ENCODE measurements at regions not wholly inside any gene's neighbourhood (a gene's known extent, or its start where the extent isn't known, plus 50 kb on each side); places are given as distances from the start of the nearest gene placed in this dataset.

DNA sequence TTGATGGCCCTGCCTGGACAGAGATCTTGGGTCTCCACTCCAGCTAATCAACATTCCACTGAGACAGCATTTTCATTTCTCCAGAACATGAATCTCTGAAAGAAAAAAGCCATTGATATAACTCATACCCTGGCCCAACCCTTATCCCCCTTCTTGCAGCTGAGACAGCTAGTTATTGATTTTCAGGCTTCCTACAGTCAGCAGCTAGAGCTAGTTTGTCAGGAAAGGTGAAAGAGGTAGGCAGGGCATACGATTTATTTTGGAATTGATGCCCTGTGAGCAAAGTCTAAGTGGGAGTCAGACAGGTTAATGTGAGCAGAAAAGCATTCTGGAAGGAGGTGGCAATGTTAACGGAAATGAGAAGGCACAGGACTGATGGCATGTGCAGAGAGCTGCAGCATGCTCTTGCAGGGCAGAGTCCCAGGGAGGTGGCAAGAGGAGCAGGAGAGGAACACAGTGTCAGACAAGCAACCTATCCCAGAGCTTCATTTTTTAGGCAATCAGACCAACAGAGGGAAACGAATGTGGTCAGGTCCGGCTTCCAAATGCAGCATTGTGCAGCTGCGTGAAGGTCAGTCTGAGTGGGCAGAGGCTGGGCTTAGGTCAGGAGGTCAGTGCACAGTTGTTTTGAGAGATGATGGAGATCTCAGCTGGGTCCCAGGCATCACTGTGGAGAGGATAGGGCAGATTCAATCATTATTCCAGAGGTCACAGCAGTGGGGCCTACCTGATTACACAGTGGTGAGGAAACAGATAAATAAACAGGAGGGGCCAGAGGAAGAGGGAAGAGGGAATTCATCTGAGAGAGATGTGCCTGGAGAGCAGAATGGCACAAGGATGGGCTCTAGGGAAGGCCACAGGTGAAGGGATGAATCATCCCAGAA lies 134.8 kb downstream of the CMPK2 start:
- no peak for DNase-seq (ENCODE audit: low spot score)

DNA sequence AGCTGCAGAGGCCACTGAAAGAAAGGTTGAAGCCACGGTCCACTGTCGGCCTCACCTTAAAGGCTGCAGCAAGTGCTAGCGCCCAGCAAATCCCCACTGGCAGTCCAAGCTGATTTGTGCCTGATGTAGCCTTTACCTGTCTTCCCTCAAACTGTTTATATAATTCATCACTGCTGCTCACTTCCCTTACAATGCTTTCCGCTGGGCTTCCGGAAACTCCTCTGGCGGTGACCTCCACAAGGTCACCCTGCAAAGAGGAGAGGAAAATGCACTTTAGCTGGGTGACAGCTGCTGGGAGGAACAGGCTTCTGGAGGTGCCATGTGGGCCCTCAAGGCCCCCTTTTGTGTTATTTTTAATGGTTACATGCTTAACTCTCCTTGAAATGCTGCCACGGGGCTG lies 126.2 kb downstream of the CMPK2 start:
- no peak for DNase-seq (ENCODE audit: low spot score)

DNA sequence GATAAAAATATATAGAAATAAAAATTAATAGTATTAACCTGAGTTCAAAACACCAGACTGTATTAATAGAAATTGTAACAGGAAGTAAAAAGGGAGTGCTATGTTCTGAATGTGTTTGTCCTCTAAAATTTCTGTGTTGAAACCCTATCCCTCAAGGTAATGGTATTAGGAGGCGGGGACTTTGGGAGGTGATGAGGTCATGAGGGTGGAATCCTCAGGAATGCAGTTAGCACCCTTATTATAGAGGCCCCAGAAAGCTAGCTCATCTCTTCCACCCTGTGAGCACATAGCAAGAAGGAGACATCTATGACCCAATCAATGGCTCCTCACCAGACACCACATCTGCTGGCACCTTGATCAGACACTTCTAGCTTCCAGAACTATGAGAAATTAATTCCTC lies 124.5 kb downstream of the CMPK2 start:
- DNase-seq (ENCODE audit: low spot score) = no peak

- no peak for DNase-seq (ENCODE audit: low spot score)
These were observed 121.7 kb downstream of the CMPK2 start for GRCh38 chr2:6744038-6744437.

- no peak for DNase-seq (ENCODE audit: low spot score)
These were observed 118.3 kb downstream of the CMPK2 start for GRCh38 chr2:6747433-6747832.

DNA sequence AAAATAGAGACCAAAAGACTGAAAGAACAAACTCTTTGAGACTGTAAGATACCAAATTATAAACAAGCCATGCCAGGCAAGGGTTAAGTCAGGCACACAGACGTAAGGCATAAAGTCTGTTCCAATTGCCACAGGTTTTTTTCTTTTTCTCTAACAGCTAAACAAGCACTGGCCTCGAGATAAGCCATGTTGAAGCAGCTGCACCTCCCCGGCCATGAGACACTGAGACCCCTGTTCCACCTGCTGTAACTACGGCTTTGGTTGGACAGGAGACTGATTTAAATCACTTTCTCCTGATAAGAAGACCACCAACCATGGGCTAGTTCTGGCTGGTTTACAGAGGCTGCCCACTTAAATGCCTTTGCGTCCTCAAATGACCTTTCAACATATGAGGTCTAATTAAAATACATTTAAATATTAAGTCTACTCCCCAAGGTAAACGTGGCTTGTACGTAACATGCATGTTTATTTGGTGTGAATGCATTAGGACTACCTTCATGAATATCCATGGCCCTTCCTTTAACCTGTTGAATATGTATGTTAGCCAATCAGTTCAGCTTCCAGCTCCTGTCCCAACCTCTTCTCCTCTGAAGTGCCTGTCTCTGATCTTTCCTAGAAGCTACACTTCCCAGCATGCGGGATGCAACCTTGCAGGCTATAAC lies 117.2 kb downstream of the CMPK2 start:
- DNase-seq (ENCODE audit: low spot score) = no peak

GRCh38 chr2:6749962-6750361 lies 115.7 kb downstream of the CMPK2 start:
- no peak for DNase-seq (ENCODE audit: low spot score)

DNA sequence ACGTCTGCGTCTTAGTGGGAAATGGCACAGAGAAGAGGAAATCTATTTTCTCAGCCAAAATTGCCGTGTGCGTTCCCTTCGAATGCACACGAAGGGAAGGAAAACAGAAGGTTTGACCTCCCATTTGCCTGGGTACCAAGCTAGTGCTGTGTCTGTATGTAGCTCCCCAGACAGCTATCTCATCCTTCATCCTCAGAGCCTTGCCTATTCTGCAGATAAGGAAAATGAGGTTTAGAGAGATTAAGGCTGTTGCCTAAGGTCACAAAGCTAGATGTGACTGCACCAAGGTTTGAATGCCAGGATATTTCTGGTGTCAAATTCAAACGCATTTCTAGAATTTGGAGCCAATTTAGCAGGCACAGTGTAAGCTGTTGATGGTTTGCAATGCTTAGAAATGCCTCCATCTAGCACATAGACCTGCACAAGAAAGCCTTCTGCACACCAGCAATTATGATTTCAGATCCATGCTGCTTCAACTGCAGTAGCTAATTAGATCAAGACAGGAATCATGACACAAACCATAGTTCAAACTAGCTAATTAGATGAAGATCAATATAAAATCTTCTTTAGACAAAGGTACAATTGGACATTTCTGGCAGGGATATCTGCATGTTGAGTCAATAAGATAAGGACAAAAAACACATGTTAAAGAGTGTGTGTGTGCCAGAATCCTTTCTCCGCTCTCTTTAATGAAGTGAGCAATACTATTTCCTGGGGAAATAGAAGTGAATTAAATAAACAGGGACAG lies 115.1 kb downstream of the CMPK2 start:
- no peak for DNase-seq (ENCODE audit: low spot score)

GRCh38 chr2:6754419-6754818 lies 111.3 kb downstream of the CMPK2 start:
- DNase-seq (ENCODE audit: low spot score) = no peak

GRCh38 chr2:6755456-6755855 lies 110.3 kb downstream of the CMPK2 start:
- no peak for DNase-seq (ENCODE audit: low spot score)

DNA sequence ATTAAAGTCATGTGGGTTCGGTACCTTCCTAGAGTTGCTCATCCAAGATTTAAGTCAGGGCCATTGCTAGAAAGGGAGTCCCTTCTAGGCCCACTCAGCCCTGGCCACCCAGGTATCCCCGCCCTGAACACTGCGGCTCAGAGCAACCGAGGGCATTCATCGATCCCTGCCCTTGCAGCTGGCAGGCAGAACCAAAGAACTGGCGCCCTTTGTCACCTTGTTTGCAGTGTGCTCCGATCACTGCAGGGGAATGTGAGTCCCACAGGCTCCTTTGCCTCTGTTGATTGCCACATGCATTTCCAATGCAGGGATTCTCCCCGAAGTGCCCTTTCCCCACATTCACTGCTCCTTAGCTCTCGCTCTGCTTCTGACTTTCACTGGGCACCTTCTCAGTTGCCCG lies 108.5 kb downstream of the CMPK2 start:
- no peak for DNase-seq (ENCODE audit: low spot score)

DNA sequence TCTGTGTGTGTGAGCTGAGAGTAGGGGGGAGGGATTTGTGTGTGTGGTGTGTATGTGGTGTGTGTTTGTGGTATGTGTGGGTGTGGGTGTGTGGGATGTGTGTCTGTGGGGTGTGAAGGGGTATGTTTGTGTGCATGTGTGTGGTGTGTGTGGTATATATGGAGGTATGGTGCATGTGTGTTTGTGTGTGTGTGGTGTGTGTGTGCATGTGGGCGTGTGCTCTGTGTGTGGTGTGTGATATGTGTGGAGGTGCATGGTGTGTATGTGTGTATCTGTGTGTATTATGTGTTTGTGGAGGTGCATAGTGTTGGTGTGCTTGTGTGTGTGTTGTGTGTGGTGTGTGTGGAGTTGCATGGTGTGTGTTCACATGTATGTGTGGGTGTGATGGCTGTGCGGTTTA lies 106.0 kb downstream of the CMPK2 start:
- no peak for DNase-seq (ENCODE audit: low spot score)

GRCh38 chr2:6760132-6760531 lies 105.6 kb downstream of the CMPK2 start:
- DNase-seq (ENCODE audit: low spot score) = no peak

- no peak for DNase-seq (ENCODE audit: low spot score)
These were observed 100.6 kb downstream of the CMPK2 start for GRCh38 chr2:6764968-6765723.

DNA sequence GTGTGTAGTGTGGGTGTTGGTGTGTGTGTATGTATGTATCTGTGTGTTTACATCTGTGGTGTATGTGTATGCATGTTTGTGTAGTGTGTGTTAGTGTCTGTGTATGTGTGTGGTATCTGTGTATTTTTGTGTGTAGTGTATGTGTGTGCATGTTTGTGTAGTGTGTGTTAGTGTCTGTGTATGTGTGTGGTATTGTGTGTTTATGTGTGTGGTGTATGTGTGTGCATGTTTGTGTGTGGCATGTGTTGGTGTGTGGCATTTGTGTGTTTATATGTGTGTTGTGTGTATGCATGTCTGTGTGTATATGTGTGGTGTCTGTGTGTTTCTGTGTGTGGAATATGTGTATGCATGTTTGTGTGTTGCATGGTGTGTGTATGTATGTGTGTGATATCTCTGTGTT lies 96.4 kb downstream of the CMPK2 start:
- no peak for DNase-seq (ENCODE audit: low spot score)

DNA sequence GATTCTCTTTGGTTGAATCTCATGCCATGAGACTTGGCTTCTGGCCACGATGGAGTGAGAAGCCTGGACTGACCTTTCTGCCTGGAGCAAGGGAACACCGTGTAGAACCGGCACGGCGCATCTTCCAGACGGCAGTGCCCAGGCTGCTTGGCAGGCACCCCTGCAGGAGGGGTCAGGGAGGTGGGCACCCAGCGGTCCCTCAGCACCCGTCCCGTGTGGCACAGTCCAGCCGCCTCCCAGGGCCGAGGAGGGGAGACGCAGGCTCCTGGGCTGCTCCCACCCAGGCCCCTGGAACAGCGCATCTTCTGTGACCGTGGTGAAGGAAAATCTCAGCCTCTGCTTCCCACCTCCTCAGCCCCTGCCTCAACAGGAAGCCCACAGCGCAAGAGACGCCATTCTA lies 95.7 kb downstream of the CMPK2 start:
- DNase-seq (ENCODE audit: low spot score) = no peak

DNA sequence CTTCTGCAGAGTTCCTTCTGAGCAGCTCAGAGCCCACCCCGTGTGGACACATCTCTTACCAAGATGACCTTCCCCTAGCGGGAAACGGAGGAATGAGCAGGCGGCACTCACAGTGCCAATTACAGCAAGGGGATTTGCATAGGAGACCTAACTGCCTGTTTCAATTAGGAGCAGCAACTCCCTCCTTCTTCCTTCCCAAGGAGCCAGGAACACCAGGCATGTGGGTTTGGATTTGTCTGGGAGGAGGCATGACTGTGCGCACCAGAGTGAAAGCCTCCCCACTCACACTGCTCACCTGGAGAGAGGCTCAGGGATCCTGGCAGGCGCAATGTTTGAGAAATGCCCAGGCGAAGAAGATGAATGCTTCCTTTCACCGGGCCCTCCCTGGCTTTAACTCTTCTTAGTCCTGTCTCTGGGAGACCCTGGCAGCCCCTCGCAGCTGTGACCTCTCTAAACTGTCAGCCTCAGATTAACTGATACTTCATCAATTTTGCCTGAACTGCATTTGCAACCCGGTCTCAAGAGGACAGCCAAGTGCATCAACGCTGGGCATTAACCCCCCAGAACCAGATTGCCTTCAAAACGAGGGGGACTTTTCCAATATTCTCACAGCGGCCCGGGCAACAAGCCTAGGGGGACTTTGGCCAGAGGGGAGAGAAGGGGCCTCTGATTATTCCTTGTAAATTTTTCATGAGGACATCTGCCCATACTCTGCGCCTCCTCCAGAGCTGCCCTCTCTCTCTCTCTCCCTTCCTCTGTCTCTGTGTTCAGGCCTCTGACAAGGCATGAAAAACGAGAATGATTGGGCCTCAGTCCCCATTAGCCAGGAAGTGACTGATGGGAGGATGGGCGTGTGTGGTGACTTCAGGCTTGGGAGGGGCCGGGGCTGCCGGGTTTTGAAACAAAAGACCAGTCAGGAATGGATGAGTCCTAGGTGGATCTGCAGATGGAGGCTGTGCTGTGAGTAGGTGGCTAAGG lies 93.8 kb downstream of the CMPK2 start:
- DNase-seq (ENCODE audit: low spot score) = no peak

- DNase-seq (ENCODE audit: low spot score) = peak; percentile 84
These were observed 92.6 kb downstream of the CMPK2 start for GRCh38 chr2:6773007-6773693.

- no peak for DNase-seq (ENCODE audit: low spot score)
These were observed 92.0 kb downstream of the CMPK2 start for GRCh38 chr2:6773694-6774044.

- DNase-seq (ENCODE audit: low spot score) = no peak
These were observed 89.6 kb downstream of the CMPK2 start for GRCh38 chr2:6776125-6776524.

Measured in left forelimb (tissue), 1 donor.